ENCODE measurements at regions not wholly inside any gene's neighbourhood (a gene's known extent, or its start where the extent isn't known, plus 50 kb on each side); places are given as distances from the start of the nearest gene placed in this dataset.

GRCh38 chr7:37598824-37599223, 84.7 kb upstream of the GPR141 start:
- TF ChIP-seq POLR2AphosphoS5 (IDR thresholded peaks at IDR 0.05) (no peak), POLR2A (IDR thresholded peaks at IDR 0.05) (no peak)
- TF ChIP-seq, protein P1, sequence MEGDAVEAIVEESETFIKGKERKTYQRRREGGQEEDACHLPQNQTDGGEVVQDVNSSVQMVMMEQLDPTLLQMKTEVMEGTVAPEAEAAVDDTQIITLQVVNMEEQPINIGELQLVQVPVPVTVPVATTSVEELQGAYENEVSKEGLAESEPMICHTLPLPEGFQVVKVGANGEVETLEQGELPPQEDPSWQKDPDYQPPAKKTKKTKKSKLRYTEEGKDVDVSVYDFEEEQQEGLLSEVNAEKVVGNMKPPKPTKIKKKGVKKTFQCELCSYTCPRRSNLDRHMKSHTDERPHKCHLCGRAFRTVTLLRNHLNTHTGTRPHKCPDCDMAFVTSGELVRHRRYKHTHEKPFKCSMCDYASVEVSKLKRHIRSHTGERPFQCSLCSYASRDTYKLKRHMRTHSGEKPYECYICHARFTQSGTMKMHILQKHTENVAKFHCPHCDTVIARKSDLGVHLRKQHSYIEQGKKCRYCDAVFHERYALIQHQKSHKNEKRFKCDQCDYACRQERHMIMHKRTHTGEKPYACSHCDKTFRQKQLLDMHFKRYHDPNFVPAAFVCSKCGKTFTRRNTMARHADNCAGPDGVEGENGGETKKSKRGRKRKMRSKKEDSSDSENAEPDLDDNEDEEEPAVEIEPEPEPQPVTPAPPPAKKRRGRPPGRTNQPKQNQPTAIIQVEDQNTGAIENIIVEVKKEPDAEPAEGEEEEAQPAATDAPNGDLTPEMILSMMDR (IDR thresholded peaks at IDR 0.05) = no peak

Measured in breast epithelium (tissue), 3 donors.